ENCODE measurements at regions not wholly inside any gene's neighbourhood (a gene's known extent, or its start where the extent isn't known, plus 50 kb on each side); places are given as distances from the start of the nearest gene placed in this dataset.
"Not testable (repeated sequence)": the region's sequence is repeated elsewhere in the genome, so short reads cannot be mapped to it uniquely, and the experiment has no call there.

DNA sequence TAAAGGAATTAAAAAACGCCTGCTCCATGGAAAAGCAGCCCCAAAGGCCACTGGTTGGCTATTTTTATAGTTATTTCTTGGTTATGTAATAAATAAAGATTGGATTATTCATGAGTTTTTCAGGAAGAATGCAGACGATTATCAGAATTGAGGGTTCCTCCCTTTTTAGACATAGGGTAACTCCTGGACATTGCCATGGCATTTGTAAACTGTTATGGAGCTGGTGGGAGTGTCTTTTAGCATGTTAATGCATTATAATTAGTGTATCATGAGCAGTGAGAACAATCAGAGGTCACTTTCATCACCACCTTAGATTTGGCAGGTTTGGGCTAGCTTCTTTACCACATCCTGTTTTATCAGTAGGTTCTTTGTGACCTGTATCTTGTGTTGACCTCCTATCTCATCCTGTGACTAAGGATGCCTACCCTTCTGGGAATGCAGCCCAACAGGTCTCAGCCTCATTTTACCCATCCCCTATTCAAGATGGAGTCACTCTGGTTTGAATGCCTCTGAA, 728.7 kb downstream of the GALC start:
- Histone ChIP-seq H3K27me3 (no peaks in the 10 kb centered on the region), H3K4me1 (no peaks in the 10 kb centered on the region), H3K36me3 (no peaks in the 10 kb centered on the region), H3K9me3 (no peaks in the 10 kb centered on the region), H3K27ac (no peak overlapping the region), H3K4me3 (no peak overlapping the region)
- WGBS, 2 donors = 58 to 71% methylated on average over 2 of the region's 2 CpGs
- DNase-seq (ENCODE audit: low spot score in 2 of 2) = no peak
- TF ChIP-seq, protein P1, sequence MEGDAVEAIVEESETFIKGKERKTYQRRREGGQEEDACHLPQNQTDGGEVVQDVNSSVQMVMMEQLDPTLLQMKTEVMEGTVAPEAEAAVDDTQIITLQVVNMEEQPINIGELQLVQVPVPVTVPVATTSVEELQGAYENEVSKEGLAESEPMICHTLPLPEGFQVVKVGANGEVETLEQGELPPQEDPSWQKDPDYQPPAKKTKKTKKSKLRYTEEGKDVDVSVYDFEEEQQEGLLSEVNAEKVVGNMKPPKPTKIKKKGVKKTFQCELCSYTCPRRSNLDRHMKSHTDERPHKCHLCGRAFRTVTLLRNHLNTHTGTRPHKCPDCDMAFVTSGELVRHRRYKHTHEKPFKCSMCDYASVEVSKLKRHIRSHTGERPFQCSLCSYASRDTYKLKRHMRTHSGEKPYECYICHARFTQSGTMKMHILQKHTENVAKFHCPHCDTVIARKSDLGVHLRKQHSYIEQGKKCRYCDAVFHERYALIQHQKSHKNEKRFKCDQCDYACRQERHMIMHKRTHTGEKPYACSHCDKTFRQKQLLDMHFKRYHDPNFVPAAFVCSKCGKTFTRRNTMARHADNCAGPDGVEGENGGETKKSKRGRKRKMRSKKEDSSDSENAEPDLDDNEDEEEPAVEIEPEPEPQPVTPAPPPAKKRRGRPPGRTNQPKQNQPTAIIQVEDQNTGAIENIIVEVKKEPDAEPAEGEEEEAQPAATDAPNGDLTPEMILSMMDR (IDR thresholded peaks at IDR 0.05) = no peak
- TF ChIP-seq EP300 (IDR thresholded peaks at IDR 0.05) (no peak), POLR2A (IDR thresholded peaks at IDR 0.05) (no peak)

DNA sequence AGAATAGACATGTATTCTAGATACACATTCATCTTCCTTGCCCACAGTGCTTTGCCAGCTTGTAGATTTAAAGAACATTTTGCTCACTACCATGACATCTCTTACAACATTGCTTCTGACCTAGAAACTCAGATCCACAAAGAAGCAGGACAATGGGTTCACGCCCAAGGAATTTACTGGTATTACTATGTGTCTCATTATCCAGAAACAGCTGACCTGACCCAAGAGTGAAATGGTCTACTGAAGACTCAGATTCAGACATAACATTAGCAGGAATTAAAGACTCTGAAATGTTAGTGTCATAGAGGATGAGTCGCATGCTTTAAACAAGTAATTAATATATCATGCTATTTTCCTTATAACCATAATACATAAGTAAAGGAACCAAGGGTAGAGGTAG, 731.4 kb downstream of the GALC start:
- Histone ChIP-seq H3K27me3 (no peaks in the 10 kb centered on the region), H3K4me1 (no peaks in the 10 kb centered on the region), H3K4me3 (no peak overlapping the region), H3K27ac (no peak overlapping the region), H3K36me3 (no peaks in the 10 kb centered on the region), H3K9me3 (no peaks in the 10 kb centered on the region)
- TF ChIP-seq POLR2A (IDR thresholded peaks at IDR 0.05) = no peak
- 95 to 98% methylated on average over 2 of the region's 2 CpGs for WGBS, 2 donors
- DNase-seq (ENCODE audit: low spot score in 2 of 2) = no peak

DNA sequence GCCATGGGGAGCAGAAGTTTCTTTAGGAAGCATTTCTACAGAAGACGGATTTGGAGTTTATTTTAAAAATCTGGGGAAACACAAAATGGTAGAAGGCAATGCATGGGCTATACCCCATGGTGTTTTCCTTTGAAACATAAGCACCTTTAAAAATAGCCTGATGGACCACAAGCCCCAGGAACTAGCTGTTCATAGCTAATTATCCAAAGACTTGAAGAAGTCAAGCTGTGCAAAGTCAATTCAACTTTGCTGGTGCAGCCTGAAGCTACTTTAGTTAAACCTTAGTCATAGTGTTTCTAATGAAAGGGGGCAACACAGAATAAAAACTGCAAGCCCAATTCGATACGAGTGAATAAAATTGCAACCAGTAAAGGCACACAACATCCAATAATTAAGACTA, 732.5 kb downstream of the GALC start:
- H3K36me3 ChIP-seq = no peaks in the 10 kb centered on the region
- TF ChIP-seq, protein P1 (IDR thresholded peaks at IDR 0.05) = no peak
- TF ChIP-seq EP300 (IDR thresholded peaks at IDR 0.05) = no peak
- no peak for TF ChIP-seq POLR2A (IDR thresholded peaks at IDR 0.05)
- H3K4me3 ChIP-seq = no peak overlapping the region
- H3K27me3 ChIP-seq = no peaks in the 10 kb centered on the region
- no peaks in the 10 kb centered on the region for H3K4me1 ChIP-seq
- H3K27ac ChIP-seq = no peak overlapping the region
- no peak for DNase-seq (ENCODE audit: low spot score in 2 of 2)
- WGBS, 2 donors = 49 to 55% methylated on average over 3 of the region's 3 CpGs
- H3K9me3 ChIP-seq = no peaks in the 10 kb centered on the region

DNA sequence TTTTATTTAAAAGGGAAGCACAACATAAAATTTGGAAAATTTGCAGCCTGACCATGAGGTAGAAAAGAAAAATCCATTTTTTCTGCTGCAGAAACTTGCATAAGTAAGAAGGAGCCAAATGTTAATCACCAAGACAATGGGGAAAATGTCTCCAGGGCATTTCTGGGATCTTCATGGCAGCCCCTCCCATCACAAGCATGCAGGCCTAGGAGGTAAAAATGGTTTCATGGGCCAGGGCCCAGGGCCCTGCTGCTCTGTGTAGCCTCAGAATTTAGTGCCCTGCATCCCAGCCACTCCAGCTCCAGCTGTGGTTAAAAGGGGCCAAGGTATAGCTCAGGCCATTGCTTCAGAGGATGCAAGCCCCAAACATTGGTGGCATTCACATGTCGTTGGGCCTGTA, 735.6 kb downstream of the GALC start:
- Histone ChIP-seq H3K4me3 (no peak overlapping the region), H3K27ac (no peak overlapping the region), H3K4me1 (no peaks in the 10 kb centered on the region), H3K36me3 (no peaks in the 10 kb centered on the region), H3K27me3 (no peaks in the 10 kb centered on the region), H3K9me3 (no peaks in the 10 kb centered on the region)
- no peak for TF ChIP-seq POLR2A (IDR thresholded peaks at IDR 0.05)
- no peak for TF ChIP-seq EP300 (IDR thresholded peaks at IDR 0.05)
- TF ChIP-seq, protein P1 (IDR thresholded peaks at IDR 0.05) = no peak
- DNase-seq (ENCODE audit: low spot score in 2 of 2) = no peak
- 78 to 83% methylated on average over 1 of the region's 1 CpG for WGBS, 2 donors

DNA sequence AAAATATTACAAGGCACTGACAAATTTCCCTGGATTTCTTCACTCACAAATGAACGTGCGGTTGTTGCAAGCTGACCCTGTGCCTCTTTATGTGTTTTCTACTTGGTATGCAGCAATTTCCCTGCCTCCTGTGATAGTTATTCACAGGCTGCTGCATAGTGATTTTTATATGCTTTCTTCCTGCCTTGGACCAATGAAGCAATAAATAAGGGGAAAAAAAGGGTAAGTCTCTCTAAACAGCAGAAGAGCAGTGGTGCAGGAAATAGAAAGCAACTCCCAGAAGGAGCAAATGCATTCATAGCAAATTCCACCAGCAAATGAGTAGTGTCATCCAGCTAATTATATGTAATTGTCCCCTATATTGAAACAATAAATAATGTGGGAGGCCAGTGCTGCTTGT, 737.9 kb downstream of the GALC start:
- Histone ChIP-seq H3K9me3 (no peaks in the 10 kb centered on the region), H3K4me3 (no peak overlapping the region), H3K27ac (no peak overlapping the region), H3K36me3 (no peaks in the 10 kb centered on the region), H3K27me3 (no peaks in the 10 kb centered on the region), H3K4me1 (no peaks in the 10 kb centered on the region)
- WGBS, 2 donors = 79 to 82% methylated on average over 2 of the region's 2 CpGs
- no peak for DNase-seq (ENCODE audit: low spot score in 2 of 2)
- TF ChIP-seq, protein P1 (IDR thresholded peaks at IDR 0.05) = no peak
- TF ChIP-seq POLR2A (IDR thresholded peaks at IDR 0.05) = no peak
- no peak for TF ChIP-seq EP300 (IDR thresholded peaks at IDR 0.05)

DNA sequence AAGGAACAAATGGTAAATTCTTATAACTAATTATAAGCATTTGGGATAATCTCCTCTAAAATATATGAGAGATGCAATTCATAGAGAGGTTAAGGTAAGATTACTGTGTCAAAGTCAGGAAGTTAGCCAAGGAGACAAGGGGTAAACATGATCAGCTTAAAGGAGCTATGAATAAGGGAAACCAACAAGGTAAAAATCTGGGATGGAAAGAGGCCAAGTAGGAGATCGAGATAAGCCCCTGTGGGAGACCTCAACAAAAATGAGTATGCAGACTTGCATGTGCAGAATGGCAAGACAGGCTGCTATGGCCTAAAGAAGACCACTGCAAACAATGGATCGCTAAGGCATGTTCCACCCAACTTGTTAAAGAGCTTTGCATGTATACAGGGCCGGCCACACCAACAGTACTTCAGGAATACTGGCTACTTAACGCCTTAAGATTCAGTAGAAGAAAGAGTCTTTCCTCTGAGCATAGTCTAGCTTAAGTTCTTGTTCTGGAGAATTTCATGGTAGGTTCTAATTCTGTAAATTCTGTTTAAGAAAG, 738.6 kb downstream of the GALC start:
- no peaks in the 10 kb centered on the region for H3K27me3 ChIP-seq
- H3K4me3 ChIP-seq = no peak overlapping the region
- no peaks in the 10 kb centered on the region for H3K4me1 ChIP-seq
- H3K9me3 ChIP-seq = no peaks in the 10 kb centered on the region
- DNase-seq (ENCODE audit: low spot score in 2 of 2) = no peak
- no peaks in the 10 kb centered on the region for H3K36me3 ChIP-seq
- 47 to 52% methylated on average over 4 of the region's 4 CpGs for WGBS, 2 donors
- TF ChIP-seq, protein P1 (IDR thresholded peaks at IDR 0.05) = no peak
- TF ChIP-seq EP300 (IDR thresholded peaks at IDR 0.05) (no peak), POLR2A (IDR thresholded peaks at IDR 0.05) (no peak)
- no peak overlapping the region for H3K27ac ChIP-seq

DNA sequence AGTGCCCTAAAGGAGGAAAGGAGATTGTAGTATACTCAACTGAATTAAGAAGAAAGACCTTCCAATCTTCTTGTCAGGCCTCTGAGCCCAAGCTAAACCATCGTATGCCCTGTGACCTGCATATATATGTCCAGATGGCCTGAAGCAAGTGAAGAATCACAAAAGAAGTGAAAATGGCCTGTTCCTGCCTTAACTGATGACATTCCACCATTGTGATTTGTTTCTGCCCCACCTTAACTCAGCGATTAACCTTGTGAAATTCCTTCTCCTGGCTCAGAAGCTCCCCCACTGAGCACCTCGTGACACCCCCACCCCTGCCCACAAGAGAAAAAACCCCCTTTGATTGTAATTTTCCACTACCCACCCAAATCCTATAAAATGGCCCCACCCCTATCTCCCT, 739.2 kb downstream of the GALC start:
- WGBS, 2 donors = 60 to 81% methylated on average over 3 of the region's 3 CpGs
- H3K4me3 ChIP-seq; H3K9me3 ChIP-seq; H3K27me3 ChIP-seq; H3K36me3 ChIP-seq; H3K4me1 ChIP-seq; DNase-seq (ENCODE audit: low spot score in 2 of 2); H3K27ac ChIP-seq: not testable (repeated sequence)
